AG08395 (cell line): ENCODE measurements at regions not wholly inside any gene's neighbourhood (a gene's known extent, or its start where the extent isn't known, plus 50 kb on each side); places are given as distances from the start of the nearest gene placed in this dataset.

Experiments used
- DNase-seq: peaks from one replicate; pipeline ENCODE4 v3.0.0; 2012; ENCODE audit warnings: mixed read lengths, low spot score

- DNase-seq: no peak
Observed at GRCh38 chr4:81773557-81773956, 301.9 kb upstream of the RASGEF1B start.

DNA sequence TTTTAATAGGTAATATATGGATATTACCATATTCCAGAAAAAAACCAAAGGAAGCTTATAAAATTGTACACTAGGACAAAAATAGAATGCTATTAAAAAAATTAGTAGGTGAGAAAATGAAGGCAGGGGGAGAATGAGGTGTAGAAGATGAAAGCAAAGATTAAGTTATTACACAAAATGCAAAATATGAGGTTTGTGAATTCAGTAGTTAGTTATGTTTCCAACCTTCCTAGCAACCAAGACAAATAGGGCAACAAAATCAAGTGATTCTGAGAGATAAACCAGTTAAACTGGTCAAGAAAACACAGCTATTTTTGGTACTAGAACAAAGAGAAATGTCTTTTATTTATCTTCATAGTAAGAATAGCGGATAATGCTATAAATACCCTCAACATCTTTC is 300.0 kb upstream of the RASGEF1B start:
- no peak for DNase-seq

- no peak for DNase-seq
Observed at GRCh38 chr4:81769244-81769643, 297.5 kb upstream of the RASGEF1B start.

- no peak for DNase-seq
Observed at GRCh38 chr4:81758574-81759264, 287.0 kb upstream of the RASGEF1B start.

GRCh38 chr4:81757691-81758090 is 286.0 kb upstream of the RASGEF1B start:
- DNase-seq: no peak

DNA sequence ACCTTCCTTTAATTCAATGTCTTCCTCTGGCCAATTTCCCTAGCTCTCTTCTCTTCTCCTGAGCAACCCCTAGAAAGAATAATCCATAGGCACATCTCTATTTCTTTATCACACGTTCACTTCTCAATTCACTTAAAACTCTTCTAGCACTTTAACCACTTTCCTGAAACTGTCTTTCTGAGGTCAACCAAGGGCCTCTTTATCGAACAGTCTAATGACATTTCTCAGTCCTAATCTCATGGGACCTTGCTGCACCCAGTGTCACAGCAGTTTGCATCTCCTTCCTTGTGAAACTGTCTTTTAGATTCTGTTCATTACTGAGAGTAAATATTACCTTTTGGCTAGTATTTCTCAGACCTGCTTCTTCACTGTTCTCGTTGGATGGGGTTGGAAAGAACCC is 285.3 kb upstream of the RASGEF1B start:
- no peak for DNase-seq

GRCh38 chr4:81756042-81756441 is 284.3 kb upstream of the RASGEF1B start:
- DNase-seq: no peak

DNA sequence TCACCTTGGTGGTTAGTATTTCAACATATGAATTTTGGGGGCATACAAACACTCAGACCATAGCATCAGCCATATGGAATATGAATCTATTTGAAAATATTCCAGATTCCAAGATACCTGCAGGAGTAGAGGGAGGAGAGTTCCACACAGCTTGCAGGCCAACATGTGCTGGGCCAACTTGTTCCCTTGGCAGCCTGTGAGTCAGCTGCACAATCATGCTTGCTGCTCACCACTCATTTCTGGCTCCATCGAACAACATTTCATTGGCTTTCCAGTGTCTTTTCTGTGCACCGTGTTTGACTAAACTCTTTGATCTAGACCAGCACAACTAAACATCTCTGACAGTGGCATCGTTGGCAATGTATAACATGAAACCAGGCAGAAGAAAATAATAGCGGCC is 282.5 kb upstream of the RASGEF1B start:
- DNase-seq: no peak

DNA sequence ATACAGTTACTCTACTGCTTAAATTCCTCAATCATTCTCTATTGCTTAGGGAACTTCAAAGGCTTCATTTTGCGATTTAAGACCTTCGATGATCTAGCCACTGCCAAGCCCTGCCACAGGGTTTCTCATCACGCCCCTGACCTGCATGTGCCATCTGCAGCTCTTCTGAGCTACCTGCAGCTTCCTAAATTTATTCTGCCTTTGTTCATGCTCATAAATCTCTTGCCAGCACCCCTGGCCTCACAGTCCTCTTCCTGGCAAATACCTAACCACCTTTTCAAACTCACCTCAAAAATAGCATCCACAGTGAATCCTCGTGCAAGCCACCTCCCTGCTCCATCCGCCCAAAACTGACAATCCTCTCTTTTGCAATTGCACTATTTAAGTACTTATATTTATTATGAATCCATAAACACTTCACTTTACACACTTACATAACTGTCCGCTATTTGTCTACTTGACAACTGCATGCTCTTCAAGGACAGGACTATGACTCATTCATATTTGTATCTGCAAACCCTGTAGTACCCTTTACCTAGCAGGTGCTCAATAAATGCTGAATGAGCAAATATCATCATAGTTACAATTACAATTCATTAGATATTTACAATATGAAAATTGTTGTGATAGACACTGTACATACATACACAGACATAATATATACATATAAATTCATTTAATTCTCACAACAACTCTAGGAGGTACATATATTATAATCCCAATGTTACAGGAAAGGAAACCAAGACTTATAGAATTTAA is 280.0 kb upstream of the RASGEF1B start:
- DNase-seq: no peak

DNA sequence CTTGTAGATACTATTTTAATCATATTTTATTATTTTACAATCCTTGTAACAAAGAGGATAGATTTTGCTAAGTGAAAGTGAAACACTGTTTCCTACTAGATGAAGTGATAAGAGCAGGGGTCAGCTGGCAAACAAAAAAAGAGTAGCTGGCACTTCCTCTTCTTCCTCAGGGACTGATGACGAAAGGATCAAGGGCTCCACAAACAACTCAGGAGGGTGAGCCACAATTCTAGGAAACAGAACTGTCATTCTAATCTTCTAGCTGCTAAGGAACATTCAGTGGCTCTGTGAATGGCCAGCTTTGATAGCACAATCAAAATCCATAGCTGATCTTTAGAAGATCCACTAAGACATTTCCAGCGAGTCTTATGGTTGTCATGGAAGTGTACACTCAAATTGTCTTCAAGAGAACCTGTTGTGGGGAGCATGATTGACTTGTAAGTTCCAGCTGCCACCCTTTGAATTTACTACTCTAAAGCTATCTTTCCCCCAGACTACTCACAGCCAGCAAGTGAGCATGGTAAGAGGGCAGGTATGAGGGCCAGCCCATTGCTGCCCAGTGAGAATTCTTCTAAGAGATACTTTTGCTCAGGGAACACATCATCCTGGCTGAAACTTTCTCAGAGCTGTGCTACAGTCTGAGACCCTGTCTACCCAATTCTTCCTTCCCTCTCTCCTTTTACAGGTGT is 275.7 kb upstream of the RASGEF1B start:
- DNase-seq: no peak

DNA sequence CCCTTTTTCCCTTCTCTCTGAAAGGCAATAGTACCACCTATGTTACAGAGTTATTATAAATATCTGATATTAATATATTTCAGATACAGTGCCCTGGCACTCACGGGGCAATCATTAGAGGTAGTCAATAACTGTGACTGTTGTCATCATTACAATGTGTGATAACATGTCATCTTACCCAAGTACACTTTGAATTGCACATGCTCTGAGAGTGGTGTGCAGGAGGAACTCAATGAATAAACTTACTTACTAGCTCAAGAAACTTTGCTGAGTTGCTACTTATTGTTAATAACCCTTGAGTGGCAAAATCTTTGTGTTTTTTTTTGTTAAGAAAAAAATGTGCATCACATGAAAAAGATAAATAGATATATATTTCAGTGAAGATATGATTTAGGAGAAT is 275.1 kb upstream of the RASGEF1B start:
- no peak for DNase-seq

- no peak for DNase-seq
Observed at GRCh38 chr4:81746071-81746470, 274.4 kb upstream of the RASGEF1B start.

DNA sequence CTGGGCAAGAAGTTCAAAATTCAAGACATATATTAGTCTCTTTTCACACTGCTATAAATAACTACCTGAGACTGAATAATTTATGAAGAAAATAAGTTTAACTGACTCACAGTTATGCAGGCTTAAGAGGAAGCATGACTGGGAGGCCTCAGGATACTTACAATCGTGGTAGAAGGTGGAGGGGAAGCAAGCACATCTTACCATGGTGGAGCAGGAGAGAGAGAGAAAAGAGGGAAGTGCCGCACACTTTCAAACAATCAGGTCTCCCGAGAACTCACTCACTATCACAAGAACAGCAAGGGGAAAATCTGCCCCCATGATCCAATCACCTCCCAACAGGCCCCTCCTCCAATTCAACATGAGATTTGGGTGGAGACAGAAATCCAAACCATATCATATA is 273.3 kb upstream of the RASGEF1B start:
- no peak for DNase-seq

GRCh38 chr4:81743731-81744435 is 272.2 kb upstream of the RASGEF1B start:
- DNase-seq: no peak

DNA sequence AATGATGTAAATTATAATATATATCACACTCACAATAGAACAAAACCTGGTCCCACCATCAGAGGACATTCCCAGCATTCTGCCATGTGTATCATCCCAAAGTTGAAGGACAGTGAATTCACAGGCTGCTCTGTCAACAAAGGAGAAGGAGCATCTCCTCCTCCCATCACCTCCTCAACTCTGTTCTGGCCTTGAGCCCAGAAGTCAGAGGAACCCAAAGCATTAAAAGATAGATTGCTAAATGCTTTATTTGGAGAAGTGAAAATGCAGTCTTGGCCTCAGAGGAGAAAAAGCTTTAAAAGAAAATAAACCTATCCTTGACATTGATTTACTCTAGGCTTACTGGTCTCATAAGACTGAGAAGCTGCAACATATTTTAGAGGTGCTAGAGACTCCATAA is 268.8 kb upstream of the RASGEF1B start:
- no peak for DNase-seq

DNA sequence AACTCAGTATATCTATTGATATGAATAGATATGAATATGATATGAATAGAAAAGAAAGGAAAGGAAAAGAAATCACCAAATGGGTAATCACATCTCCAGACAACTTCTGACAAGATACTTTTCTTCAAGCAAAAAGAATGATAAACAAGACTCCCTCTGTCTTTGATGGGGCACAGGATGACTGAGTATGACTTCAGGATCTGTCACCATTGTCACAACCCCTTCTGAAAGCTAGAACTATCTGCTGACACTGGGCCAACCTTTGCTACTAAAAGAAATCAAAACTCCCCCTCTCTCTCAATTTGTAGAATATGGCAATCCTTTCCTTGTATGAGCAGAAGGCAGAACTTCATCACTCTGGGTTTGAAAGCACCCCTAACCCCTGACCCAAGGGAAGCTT is 267.2 kb upstream of the RASGEF1B start:
- no peak for DNase-seq

- no peak for DNase-seq
Observed at GRCh38 chr4:81737865-81738559, 266.3 kb upstream of the RASGEF1B start.

DNA sequence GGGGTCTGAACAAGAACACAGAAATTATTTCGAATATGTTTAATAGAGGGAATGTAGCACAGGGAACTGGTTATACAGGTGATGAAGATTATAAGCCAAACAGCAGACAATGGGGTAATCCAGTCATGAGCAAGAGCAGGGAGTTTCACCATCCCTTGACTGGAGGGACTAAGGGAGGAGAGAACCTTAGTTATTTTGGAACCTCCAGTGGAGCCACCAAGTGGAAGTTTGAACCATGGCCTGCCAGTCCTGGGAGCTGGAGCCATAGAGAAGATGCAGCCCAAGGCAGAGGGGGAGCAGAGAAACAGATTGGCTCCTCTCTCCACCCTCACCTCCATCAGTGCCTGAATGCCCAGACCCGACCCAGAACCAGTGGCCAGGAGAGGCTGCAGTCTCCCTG is 264.6 kb upstream of the RASGEF1B start:
- no peak for DNase-seq

GRCh38 chr4:81732980-81733379 is 261.3 kb upstream of the RASGEF1B start:
- no peak for DNase-seq

- DNase-seq: no peak
Observed at GRCh38 chr4:81724925-81725329, 253.2 kb upstream of the RASGEF1B start.

GRCh38 chr4:81723927-81724587 is 252.3 kb upstream of the RASGEF1B start:
- no peak for DNase-seq
